ENCODE measurements at regions not wholly inside any gene's neighbourhood (a gene's known extent, or its start where the extent isn't known, plus 50 kb on each side); places are given as distances from the start of the nearest gene placed in this dataset.
"Not testable (repeated sequence)": the region's sequence is repeated elsewhere in the genome, so short reads cannot be mapped to it uniquely, and the experiment has no call there.

- Histone ChIP-seq H3K36me3 (no peaks in the 10 kb centered on the region), H3K27me3 (replicated peaks; ENCODE audit: insufficient read depth) (no peaks in the 10 kb centered on the region), H3K27ac (no peak overlapping the region), H3K9me3 (no peaks in the 10 kb centered on the region), H3K4me3 (no peak overlapping the region), H3K4me1 (replicated peaks) (no peaks in the 10 kb centered on the region)
- 31% methylated on average over 2 of the region's 2 CpGs for WGBS
- TF ChIP-seq POLR2AphosphoS5 (IDR thresholded peaks at IDR 0.05) (no peak), CTCF (IDR thresholded peaks at IDR 0.05) (no peak), POLR2A (IDR thresholded peaks at IDR 0.05) (no peak)
- intact Hi-C loops (cut with DNase I), result no loop called here
- DNase-seq (ENCODE audit: low spot score), result no peak
These were observed 606.6 kb upstream of the LRRN3 start for GRCh38 chr7:110484356-110484755.

DNA sequence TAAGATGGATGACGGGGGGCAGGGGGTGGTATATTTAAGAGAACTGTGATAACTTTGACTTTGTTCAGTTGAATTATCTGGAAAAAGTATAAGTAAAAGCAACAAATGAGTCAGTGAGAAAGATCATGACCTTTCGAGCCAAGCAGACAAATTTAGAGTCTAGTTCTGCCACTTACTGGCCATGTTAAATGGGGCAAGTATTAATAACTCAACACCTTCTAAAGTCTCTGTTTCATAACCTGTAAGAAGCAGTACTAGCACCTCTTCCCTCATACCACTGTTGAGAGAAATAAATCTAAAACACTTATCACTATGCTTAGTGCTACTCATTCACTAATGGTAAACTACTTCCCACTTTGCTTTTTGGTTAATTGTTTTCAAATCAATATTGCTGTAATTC is 604.4 kb upstream of the LRRN3 start:
- intact Hi-C loops (cut with DNase I), result no loop called here
- no peak for TF ChIP-seq POLR2AphosphoS5 (IDR thresholded peaks at IDR 0.05)
- TF ChIP-seq POLR2A (IDR thresholded peaks at IDR 0.05), result no peak
- no peak for TF ChIP-seq CTCF (IDR thresholded peaks at IDR 0.05)
- no peak overlapping the region for H3K4me3 ChIP-seq
- WGBS, result 92% methylated on average over 2 of the region's 2 CpGs
- H3K4me1 ChIP-seq (replicated peaks), result no peaks in the 10 kb centered on the region
- no peaks in the 10 kb centered on the region for H3K27me3 ChIP-seq (replicated peaks; ENCODE audit: insufficient read depth)
- no peak overlapping the region for H3K27ac ChIP-seq
- no peaks in the 10 kb centered on the region for H3K9me3 ChIP-seq
- H3K36me3 ChIP-seq, result no peaks in the 10 kb centered on the region
- no peak for DNase-seq (ENCODE audit: low spot score)

GRCh38 chr7:110502888-110503465 is 588.0 kb upstream of the LRRN3 start:
- no peak for DNase-seq (ENCODE audit: low spot score)
- no peaks in the 10 kb centered on the region for H3K36me3 ChIP-seq
- no peaks in the 10 kb centered on the region for H3K4me1 ChIP-seq (replicated peaks)
- TF ChIP-seq CTCF (IDR thresholded peaks at IDR 0.05) (no peak), POLR2A (IDR thresholded peaks at IDR 0.05) (no peak), POLR2AphosphoS5 (IDR thresholded peaks at IDR 0.05) (no peak)
- WGBS, result 67% methylated on average over 1 of the region's 1 CpG
- no peak overlapping the region for H3K27ac ChIP-seq
- no peaks in the 10 kb centered on the region for H3K27me3 ChIP-seq (replicated peaks; ENCODE audit: insufficient read depth)
- H3K4me3 ChIP-seq, result no peak overlapping the region
- H3K9me3 ChIP-seq, result no peaks in the 10 kb centered on the region
- intact Hi-C loops (cut with DNase I), result no loop called here

- WGBS, result 33% methylated on average over 1 of the region's 1 CpG
- H3K9me3 ChIP-seq, result no peaks in the 10 kb centered on the region
- no peak overlapping the region for H3K4me3 ChIP-seq
- no peak overlapping the region for H3K27ac ChIP-seq
- no peak for DNase-seq (ENCODE audit: low spot score)
- no peak for TF ChIP-seq POLR2AphosphoS5 (IDR thresholded peaks at IDR 0.05)
- TF ChIP-seq CTCF (IDR thresholded peaks at IDR 0.05), result no peak
- TF ChIP-seq POLR2A (IDR thresholded peaks at IDR 0.05), result no peak
- H3K27me3 ChIP-seq (replicated peaks; ENCODE audit: insufficient read depth), result no peaks in the 10 kb centered on the region
- H3K4me1 ChIP-seq (replicated peaks), result no peaks in the 10 kb centered on the region
- H3K36me3 ChIP-seq, result no peaks in the 10 kb centered on the region
- intact Hi-C loops (cut with DNase I), result no loop called here
These were observed 583.6 kb upstream of the LRRN3 start for GRCh38 chr7:110507369-110507768.

DNA sequence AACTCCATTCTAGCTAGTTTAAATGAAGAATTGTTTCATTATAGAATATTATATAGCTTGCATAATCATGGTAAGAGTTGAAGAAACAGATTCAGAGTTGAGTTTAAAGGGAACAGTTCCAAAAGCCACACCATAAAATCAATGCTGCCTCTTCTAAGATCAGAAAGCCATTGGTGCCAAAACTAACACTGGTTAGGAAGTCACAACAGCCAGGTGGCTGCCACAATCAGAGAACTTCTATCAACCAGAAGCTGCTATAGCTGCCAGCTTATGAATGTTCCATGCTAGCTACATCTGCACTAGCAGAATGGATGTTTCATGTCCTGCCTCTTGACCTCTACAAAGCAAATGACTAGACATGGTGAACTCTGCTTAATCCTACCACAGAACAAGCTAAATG is 583.1 kb upstream of the LRRN3 start:
- Histone ChIP-seq H3K27me3 (replicated peaks; ENCODE audit: insufficient read depth) (no peaks in the 10 kb centered on the region), H3K4me1 (replicated peaks) (no peaks in the 10 kb centered on the region), H3K27ac (no peak overlapping the region), H3K4me3 (no peak overlapping the region), H3K36me3 (no peaks in the 10 kb centered on the region), H3K9me3 (no peaks in the 10 kb centered on the region)
- TF ChIP-seq POLR2A (IDR thresholded peaks at IDR 0.05), result no peak
- no peak for TF ChIP-seq CTCF (IDR thresholded peaks at IDR 0.05)
- TF ChIP-seq POLR2AphosphoS5 (IDR thresholded peaks at IDR 0.05), result no peak
- intact Hi-C loops (cut with DNase I), result no loop called here
- no peak for DNase-seq (ENCODE audit: low spot score)

DNA sequence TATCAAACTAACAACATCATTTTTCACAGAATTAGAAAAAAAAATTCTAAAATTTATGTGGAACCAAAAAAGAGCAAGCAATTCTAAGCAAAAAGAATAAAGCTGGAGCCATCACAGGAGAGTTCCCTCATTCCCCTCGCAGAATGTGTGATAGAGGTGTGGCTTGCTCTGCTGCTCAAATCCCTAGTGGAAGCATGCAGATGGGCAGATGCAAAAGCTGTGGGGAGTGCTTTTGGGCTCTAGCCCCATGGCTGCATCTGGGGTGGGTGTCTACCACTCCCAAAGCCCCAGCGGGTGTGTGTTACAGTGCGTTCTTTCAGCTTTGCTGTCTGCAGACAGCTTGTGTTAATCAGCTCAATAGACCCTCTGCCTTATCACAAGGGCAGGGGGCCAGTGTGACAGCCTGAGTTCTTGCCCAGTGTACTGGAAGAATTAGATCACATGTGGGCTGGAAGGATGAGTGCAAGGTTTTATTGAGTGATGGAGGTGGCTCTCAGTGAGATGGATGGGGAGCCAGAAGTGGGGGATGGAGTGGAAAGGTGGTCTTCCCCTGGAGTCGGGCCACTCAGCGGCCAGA is 575.9 kb upstream of the LRRN3 start:
- H3K4me1 ChIP-seq (replicated peaks); intact Hi-C loops (cut with DNase I); H3K27me3 ChIP-seq (replicated peaks; ENCODE audit: insufficient read depth); H3K9me3 ChIP-seq; H3K27ac ChIP-seq; H3K36me3 ChIP-seq; H3K4me3 ChIP-seq; DNase-seq (ENCODE audit: low spot score): not testable (repeated sequence)
- WGBS, result 63% methylated on average over 5 of the region's 5 CpGs
